DMS79 treated with DMSO at 0.1 percent for 48 hours (cell line): ENCODE measurements at regions not wholly inside any gene's neighbourhood (a gene's known extent, or its start where the extent isn't known, plus 50 kb on each side); places are given as distances from the start of the nearest gene placed in this dataset.
"Not testable (repeated sequence)": the region's sequence is repeated elsewhere in the genome, so short reads cannot be mapped to it uniquely, and the experiment has no call there.

Experiments
- DNase-seq: peaks from one replicate; lab custom pipeline; 2025; lab: John Stamatoyannopoulos, UW

DNA sequence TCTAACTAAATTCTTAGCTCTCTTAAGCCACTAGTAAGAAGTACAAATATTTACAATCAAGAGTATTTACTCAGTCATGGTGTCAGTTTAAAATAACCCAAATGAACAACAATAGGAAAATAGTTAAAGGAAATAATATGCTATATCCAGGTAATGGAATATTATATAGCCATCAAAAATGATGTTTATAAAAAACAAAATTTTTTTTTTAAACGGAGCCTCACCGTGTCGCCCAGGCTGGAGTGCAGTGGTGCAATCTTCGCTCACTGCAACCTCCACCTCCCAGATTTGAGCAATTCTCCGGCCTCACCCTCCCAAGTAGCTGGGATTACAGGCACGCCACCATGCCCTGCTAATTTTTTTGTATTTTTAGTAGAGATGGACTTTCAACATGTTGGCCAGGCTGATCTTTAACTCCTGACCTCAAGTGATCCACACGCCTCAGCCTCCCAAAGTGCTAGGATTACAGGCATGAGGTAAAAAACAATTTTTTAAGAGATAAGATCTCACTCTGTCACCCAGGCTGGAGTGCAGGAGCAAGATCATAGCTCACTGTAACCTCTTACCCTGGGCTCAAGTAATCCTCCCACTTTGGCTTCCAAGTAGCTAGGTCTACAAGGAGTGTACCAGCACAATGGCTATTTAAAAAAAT, 132.5 kb downstream of the NOC3L start:
- no peak for DNase-seq

DNA sequence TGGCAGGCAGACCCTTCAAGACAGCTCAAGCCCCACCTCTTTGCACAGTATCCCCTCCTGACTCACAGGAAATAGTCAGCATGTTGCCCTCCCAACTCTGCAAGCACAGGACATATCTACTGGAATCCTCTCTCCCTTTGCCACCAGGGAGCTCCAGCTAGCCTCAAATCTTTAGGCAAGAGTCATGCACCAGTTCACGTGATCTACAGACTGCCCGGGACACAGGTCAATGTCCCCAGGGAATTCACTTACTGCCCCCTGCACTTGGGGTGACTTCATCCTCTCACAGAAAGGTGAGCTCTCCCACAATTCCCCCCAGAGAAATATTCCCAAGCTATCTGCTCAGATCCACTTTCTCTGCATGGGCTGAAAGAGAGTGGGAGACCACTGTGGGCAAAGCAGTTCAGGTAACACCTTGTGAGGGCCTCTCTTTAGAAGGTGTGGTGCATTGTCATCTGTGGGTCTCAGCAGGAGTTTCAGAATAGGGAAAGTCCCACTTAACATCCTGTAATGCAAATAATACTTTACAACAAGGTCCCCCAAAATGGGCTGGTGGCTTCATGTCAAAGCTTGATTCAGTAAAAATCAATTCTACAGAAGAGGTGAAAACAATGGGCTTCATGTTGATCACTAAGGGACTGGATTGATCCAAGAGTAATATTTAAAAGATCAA, 129.9 kb downstream of the NOC3L start:
- no peak for DNase-seq

DNA sequence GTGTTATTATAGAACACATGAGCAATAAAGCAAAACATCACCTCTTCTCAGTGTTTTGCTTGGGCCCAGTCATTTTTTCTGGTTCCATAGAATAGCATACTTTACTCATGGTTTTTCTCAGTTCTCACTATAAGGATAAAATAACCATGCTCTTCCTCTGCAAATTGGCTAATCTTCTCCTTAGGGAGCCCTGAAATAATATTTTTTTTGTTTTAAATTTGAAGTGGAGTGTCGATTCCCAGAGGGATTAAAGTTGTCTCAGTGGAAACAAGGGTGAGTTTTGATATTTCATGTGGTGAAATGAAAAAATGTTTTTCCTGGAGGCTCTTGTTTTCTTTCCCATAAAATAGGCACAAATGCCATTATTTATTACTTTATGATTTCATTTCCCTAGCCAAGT, 127.3 kb downstream of the NOC3L start:
- DNase-seq: no peak

DNA sequence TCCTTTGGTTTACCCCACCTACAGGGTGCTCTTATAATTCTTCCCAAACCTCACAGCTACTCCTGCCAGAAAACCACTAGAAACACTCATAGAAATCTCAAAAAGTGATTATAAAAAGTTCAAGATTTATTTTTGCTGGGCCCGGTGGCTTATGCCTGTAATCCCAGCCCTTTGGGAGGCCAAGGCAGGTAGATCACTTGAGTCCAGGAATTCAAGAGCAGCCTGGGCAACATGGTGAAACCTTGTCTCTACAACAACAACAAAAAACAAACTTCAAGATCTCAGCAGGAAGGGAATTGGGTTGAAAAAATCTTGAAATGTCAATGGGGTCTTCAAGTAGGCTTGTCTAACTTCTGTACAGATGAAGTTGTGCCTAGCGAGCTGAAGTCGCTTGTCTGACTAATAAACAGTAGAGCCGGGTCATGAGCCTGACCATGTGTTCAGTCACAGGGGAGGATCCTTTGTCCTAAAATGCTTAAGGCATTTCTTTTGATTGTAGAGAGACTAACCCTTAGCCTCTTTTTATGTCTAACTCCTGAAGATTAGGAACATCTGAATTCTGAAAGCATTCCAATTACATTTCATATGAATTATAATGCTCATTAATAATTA, 124.6 kb downstream of the NOC3L start:
- DNase-seq: no peak

DNA sequence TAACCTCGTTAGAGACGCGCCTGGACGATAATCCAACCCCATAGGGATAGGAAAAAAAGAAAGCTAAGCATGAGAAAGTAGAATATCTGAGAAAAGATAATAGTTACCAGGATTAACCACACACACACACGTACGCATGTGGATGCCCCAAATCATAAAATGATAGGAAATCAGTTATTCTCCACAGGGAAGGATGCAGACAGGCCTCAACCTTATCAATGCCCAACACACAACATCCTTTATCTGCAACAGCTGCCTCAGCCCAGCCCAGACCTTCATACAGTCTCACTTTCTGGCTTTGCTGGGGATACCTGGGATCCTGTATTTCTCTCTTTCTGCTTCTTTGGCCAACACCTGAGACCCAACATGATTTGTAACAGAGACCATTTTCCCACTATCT, 123.0 kb downstream of the NOC3L start:
- DNase-seq: no peak

DNA sequence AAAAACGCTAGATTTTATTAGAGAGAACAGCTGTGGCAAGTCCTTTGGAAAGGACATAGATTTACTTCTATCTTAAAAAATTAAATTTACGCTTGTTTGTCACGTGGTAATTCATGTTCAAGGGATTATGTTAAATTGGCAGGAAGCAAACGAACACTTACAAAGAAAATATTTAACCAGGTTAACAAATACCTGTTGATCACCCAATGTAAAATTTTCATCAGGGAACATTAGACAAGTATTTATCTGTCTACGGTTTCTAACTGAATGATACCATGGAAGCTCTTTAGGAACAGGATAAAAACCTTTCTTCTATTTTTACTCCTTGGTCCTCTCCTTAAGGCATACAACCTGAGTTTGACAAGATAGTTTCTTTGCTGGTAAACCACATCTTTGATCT, 122.2 kb downstream of the NOC3L start:
- no peak for DNase-seq

DNA sequence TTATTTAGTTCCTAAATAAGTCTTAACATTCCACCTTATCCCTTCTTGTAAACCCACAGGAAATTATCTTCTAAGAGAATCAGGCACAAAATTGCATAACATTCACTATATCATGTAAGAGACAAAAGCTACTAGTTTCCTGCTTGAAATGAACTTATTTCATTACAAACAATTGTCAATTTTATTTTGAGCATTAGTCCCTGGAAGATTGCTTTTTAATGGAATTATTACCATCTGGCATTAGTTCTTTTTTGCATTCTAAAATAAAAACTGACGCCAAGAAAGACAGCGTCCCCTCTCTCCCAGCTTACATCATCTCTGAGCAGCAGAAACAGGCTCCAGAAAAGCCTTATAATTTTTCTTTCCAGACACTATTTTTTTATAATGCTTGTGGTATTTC, 121.8 kb downstream of the NOC3L start:
- no peak for DNase-seq

DNA sequence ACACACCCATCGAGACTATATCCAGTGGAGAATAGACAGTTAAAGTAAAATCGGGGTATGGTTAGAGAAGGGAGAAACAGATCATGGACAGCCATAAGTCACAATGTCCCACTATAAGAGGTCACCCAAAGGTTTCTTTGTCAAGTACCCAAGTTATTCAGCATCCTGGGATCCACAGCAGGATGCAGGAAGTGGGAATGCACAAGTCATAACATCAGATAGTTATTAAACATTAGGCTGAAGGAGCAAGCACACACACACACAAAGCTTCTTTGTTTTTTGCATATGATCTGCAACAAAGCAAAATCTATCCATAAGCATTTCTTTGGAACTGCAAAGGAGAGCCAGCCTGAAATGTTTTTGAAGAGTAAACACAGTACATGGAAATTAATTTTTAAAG, 111.6 kb downstream of the NOC3L start:
- DNase-seq: no peak

DNA sequence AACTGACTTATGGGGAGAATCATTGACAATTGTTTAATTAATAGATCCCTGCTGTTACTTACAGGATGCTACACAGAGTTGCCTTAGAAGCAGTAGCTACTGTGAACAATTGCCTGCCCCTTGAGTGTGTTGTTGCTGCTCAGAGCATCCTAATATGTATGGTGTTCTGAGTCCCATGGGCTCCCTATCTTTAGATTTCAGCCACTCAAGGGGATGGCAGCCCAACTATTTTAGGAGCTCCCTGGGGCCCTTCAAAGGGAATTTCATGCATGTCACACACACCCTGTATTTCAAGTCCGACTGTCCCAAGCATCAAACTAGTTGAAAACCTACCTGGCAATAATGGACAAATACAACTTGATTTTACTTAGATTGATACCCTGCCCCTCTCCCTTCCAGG, 111.2 kb downstream of the NOC3L start:
- no peak for DNase-seq

DNA sequence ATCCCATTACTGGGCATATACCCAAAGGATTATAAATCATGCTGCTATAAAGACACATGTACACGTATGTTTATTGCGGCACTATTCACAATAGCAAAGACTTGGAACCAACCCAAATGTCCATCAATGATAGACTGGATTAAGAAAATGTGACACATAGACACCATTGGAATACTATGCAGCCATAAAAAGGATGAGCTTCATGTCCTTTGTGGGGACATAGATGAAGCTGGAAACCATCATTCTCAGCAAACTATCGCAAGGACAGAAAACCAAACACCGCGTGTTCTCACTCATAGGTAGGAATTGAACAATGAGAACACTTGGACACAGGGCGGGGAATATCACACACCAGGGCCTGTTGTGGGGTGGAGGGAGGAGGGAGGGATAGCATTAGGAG, 105.3 kb downstream of the NOC3L start:
- DNase-seq: not testable (repeated sequence)

DNA sequence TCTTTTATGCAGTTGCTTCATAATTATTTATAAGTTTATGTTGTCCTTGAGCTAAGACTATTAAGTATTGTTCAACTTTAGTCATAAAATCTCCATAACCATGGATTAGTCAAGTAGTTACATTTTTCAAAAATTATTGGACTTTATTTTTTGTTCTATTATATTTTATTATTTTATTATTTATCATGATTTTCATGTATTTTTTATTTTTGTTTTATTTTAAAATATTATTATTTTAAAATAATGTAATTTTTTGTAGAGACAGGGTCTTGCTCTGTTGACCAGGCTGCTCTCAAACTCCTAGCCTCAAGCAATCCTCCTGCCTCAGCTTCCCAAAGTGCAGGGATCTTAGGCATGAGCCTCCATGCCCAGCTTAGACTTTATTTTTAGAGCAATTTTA, 102.3 kb downstream of the NOC3L start:
- no peak for DNase-seq

DNA sequence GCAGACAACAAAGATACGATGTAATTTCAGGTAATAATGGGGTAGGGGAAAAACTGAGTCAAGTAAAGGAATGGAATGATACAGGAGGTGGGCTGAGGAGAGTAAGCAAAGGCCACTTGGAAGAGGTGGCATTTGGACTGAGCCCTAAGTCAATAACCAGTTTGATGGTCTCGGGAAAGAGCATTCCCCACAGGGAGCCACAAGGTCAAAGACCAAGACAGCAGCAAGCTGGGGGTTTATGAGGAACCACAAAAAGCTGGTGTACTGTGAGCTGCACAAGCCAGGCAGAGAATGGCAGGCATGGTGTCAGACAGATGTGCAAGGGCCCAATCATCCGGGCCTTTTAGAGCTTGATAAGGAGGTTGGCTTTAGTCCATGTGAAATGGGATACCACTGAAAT, 98.7 kb downstream of the NOC3L start:
- DNase-seq: no peak

DNA sequence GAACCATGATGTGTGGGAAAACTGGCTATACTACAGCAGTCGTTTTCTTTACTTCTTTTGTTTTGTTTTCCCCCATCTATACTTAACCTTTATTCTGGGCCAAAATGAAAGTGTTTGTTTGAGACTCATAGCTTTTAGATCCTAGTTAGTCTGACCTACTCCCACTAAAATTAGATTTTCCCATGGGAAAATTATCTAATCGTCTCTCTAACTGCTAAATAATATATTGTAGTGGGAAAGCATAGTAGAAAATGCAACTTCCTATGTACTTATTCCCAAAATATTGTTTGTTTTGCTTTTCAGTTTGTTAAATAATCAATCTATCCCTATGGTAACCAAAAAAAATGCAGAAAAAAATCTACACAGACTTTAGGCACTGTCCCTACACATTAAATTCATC, 96.6 kb downstream of the NOC3L start:
- no peak for DNase-seq

DNA sequence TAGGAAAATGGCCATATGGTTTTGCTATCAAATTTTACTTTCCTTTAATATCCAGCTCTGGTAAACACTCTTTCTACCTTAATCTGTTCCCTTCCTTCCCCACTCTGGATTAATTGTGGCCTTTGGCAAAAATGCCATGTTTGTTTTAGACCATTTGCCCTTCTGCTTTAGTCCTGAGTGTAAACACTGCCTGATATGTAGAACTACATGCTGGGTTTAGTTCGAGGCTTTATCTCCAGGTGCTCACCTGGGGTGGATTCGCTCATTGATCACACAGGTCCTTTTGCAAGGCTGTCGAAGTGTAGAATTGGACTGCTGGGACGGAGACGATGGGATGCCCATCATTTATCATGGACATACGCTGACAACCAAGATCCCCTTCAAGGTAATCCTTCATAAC, 94.1 kb downstream of the NOC3L start:
- no peak for DNase-seq

DNA sequence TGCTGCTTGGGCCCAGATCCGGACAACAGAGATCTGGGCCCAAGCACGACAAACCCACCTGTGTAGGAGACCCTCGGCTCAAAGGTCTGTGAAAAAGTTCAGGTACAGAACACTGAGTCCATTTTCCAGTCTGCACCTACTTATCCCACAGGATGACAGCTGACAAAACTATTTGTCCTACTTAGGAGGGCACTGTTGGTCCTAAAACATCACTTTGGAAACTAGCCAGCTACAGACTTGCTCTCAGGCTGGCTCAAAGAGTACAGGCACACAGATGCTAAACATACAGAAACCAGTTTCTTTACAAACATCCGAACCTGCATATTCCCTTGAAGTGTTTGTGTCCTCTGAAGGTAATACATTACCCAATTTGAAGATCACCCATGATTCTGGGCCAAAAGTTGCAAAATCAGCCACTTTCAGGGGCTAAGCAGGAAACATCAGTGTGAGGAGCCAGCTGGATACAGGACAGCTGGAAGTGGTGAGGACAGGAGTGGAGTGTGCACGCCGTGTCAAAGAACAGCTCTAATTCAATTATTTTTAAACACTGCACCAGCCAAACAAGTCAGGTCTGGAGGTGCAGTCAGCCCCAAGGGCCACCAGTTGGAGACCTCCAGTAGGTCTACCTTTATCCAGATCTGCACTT, 88.5 kb downstream of the NOC3L start:
- DNase-seq: no peak

DNA sequence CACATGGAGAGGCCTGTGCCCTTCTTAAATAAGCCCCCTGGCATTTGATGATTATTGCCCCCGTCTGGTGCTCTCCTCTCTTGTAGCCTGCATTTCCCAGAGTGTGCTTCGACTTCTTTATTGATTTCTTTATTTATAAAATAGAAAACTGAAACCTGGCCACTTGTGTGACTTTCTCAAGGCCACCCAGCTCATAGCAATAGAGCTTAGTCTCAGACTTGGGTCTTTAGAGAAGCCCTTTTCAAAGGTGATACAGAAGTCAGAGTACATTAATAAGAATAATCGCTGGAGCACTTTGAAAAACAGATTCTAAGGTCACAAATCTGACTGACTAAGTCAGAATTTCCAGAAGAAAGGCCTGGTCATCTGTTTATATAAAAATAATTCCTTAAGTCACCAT, 86.6 kb downstream of the NOC3L start:
- DNase-seq: no peak

DNA sequence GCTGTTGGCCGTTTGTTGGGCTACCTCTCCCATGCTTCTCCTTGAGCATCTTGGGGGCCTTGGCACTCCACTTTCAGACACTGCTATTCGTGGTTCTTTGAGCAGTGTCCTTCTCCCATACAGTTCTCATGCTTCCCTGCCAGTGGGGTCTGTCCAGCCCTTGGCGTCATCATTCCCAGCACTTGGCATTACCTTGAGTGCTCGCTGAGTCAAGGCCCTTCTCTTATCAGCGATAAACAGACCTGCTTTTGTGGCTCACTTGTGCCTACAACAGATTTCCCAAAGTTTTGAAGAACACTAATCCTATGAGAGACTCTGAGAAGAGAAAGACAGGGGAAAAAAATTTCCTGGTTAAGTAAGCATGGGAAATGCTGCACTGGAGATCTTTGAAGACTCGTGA, 85.3 kb downstream of the NOC3L start:
- DNase-seq: no peak

DNA sequence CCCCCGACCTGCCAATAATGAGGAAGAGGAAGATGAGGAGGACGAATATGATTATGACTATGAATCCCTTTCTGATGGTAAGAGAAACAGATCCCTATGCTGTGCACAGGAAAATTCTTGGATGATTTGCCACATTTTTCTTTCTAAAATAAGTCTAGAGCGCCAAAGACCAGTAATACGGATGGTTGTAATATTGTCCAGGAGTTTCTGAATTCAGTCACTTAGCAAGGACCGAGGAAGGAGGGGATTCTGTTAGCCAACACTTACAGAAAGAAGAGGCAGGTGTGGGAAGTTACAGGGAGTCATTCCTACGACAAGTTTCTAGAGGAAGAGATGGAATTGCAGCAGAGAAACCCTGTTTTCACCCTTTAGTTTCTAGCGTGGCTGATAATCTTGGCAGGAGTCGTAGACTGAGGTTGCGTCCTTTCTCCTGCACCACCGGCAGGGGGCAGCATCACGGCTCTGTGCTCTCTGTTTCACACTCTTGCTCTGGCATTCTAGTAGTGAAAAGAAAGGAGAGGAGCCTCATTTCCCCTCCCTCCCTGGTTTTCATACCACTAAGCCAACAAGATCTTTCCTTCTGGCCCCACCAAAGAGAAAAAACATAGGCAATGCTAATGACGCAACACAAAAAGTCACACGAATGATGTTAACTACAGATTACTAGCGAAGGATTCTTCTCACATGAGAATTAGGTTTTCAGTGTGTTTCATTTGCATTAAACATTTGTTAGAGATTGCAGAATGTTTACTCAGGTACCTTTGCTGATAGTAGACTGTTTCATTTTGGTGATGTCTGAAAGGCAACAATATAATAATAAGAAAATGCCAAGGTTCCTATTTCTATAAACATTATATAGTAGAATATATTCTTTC, 82.7 kb downstream of the NOC3L start:
- DNase-seq: no peak

DNA sequence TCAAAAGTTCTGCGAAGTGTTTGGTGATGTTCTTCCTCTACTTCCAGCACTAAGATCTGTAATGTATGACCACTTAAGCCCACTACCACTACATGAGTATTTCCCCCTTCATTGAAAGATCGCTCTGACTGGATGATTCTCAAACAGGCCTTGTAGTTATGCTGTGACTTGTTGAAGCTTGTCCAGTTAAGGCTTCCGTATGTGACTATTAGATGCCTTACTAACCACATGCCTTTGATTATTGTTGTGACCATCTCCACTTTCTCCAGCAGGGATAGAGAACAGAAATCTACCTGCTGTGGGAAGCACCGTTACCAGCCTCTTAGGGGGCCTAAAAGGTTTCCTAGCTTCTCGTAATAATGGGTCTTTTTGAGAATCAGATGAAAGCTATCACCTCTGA, 81.1 kb downstream of the NOC3L start:
- no peak for DNase-seq

DNA sequence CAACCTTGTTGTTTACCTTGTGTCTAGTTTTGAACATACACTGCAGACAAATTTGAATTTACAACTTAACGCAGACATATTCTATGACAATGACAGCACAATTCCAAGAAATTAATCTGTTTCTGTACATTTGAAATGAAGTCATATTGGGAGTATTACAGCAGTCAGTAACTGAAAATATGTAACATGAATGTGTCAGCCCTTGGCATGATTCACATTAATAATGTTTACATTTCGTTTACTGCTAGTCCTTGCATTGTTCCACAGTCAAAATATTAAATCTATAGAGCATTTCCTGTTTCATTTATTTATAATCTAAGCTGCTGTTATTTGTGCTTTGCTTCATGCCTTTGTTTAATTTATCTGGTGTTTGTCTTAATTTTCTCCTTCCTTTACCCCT, 80.4 kb downstream of the NOC3L start:
- DNase-seq: no peak
